ENCODE measurements at regions not wholly inside any gene's neighbourhood (a gene's known extent, or its start where the extent isn't known, plus 50 kb on each side); places are given as distances from the start of the nearest gene placed in this dataset.

DNA sequence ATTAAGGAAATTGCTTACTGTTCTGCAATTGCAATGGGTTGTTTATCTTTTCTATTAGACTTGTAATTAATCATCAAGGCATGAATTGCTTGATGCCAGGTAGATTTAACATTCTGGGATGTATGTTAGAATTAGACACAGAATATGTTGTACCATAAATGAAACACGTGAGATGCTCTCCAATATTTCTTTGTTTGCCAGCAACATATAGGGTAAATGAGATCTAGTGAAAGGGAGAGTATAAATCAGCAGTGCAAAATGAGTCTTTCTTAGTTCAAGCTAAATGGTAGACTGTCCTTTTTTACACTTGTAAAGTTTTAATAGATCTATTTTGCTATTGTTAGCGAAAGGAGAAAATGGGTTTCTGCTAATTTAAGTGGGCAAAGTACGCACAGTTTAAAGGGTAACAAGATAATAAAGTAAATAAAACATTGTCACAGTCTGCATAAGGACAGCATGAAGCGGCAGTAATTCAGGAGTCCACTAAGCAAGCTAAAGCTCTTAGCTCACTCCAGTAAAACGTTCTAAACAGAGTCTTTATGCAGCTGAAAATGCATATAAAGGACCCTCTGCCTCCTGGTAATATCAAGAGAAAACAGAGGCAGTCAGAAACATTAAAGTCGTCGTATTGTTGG is 1137.1 kb downstream of the OLFM4 start:
- DNase-seq (ENCODE audit: low spot score): no peak

DNA sequence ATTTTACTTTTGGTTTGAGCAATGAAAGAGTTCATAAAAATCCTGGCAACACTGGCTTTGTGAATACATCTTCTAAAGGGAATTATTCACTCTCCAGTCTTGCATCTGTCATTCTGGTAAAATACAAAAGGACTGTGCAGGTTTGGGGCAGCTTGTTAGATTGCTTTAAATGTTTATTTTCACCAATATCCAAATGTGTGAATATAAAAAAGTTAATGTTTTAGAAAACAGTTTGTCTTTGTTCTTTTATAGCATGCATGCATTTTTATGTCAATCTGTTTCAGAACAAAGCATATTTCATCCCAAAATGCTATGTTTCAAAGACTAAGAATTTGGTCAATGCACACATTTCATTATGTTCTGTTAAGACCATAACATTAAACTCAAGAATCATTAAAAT is 1145.4 kb downstream of the OLFM4 start:
- DNase-seq (ENCODE audit: low spot score): no peak

DNA sequence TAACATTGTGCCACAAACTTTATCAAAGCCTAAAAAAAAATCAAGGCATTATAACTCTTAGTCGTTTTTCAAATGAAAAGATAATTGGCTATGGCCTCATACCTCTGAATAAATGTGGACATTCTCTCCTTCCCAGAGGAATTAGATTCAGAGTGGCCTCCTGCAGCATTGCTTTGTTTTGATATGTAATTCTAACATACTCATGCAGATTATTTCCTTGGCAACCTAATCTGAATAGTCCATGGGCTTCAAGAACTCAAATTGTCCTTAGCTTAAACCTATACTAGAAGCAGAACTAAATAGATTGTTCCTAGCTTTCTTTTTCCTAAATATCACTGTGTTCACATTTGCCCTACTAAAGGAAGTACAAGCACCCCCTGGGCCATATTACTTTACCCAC is 1146.9 kb downstream of the OLFM4 start:
- no peak for DNase-seq (ENCODE audit: low spot score)

DNA sequence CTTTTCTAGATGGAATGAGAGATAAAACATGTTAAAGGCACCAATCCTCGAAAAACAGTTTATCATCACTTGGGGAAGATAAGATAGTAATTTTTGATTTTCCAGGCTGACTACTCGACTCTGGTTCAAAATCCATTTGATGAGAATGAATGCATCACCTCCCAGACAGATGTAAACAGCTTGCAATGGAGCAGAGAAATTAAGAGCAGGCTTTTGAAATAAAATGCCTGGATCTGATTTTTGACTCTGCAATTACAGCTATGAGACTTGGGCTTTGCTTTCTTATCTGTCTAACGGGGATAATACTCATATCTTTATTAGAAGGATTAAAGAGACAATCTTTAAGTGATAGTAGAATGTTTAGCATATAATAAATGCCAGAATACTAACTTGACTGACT is 1148.9 kb downstream of the OLFM4 start:
- DNase-seq (ENCODE audit: low spot score): no peak

DNA sequence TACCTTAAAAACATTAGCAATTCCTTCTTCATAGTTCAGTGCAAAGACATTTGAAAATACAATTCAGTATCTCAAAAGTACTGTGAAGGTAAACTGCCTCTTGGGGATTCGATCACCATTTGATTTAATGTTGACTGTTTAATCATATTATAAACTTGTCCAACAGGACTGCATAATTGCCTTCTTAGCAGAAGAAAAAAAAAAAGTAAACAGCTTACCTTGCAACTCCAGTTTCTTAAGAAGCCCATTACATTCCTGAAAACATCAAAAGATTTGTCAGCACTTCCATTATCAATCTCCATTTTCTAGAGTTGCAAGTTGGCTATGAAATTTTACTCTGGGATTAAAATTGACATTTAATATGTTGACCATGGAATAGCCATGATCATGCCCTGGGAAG is 1154.6 kb downstream of the OLFM4 start:
- DNase-seq (ENCODE audit: low spot score): no peak

DNA sequence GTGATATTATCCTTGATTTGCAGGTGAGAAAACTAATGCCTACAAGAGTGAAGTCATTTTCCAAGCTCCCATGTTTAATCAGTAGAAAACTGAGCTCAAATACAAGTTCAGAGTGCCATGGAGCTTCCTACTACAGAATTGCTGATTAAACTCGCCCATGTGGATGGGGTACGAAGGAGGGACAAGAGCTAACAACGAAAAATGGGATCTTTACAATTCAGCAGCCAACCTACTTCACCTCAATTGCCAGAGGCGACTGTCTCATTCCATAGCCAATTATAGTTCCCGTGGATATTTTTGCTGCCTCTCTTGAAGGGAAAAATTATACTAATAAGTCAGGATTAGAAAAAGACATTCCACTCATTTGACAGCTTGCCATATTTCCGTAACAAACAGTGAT is 1155.1 kb downstream of the OLFM4 start:
- no peak for DNase-seq (ENCODE audit: low spot score)

DNA sequence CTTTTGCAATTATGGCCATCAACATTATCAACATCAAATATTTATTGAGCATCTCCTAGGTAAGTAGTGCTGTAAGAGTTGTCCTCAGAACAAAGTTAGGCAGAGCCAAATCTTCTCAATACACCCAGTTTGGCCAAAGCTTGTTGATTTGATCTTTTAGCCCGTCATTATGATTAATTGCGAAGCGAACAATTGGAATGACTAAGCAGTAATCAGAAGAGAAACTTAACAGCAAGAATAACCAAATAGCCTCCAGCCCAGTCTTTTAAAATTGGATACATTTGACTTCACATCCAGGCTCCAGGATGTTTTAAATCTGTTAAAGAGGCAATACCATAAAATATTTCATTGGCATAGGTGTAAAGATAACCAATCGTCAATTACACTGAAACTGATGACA is 1156.0 kb downstream of the OLFM4 start:
- no peak for DNase-seq (ENCODE audit: low spot score)

DNA sequence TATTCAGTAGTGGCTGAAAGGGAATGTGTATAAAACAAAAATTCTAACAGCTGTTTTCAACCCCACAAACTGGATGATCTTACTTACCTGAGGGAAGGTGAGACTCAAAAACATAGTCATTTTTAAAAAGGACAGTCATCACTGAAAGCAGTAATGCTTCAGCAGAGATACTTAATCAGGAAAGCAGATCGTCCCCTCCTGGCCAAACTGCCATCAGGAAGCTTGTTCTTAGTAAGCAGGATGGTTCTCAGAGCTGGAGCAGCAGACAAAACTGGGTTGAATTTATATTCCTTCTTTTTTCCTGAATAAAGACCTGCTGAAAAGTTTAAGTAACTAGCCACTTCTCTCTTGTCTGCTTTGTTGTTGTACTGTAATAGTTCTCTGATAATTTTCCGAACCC is 1156.5 kb downstream of the OLFM4 start:
- DNase-seq (ENCODE audit: low spot score): no peak

DNA sequence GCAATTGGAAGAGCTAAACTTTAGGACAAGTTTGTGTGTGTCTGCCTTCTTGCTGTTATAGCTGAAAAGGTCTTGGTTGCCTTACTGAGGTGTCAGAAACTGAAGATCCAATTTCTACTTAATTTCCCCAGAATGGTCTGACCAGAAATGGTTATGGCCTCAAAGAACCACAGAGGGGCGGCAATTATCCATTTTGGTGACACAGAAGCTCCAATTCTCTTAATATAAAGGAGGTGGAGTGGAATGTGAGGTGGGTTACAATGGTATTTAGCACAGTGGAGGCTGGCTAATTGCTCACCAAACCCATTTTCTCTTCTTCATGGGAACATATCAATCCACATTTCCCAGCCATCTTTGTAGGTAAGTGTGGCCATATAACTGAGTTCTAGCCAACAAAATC is 1157.2 kb downstream of the OLFM4 start:
- no peak for DNase-seq (ENCODE audit: low spot score)

DNA sequence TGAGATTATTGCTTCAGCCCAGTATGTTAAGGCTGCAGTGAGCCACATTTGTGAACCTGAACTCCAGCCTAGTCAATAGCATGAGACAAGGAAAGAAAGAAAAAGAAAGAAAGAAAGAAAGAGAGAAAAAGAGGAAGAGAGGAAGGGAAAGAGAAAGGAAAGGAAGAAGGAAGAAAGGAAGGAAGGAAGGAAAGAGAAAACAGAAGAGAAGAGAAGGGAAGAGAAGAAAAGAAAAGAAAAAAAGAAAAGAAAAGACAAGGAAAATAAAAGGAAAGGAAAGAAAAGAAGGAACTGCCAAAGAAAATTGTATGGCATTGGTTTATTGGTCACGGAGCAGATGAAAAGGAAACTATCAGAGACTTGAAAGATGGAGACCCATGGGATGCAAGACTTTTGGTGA is 1158.8 kb downstream of the OLFM4 start:
- no peak for DNase-seq (ENCODE audit: low spot score)

DNA sequence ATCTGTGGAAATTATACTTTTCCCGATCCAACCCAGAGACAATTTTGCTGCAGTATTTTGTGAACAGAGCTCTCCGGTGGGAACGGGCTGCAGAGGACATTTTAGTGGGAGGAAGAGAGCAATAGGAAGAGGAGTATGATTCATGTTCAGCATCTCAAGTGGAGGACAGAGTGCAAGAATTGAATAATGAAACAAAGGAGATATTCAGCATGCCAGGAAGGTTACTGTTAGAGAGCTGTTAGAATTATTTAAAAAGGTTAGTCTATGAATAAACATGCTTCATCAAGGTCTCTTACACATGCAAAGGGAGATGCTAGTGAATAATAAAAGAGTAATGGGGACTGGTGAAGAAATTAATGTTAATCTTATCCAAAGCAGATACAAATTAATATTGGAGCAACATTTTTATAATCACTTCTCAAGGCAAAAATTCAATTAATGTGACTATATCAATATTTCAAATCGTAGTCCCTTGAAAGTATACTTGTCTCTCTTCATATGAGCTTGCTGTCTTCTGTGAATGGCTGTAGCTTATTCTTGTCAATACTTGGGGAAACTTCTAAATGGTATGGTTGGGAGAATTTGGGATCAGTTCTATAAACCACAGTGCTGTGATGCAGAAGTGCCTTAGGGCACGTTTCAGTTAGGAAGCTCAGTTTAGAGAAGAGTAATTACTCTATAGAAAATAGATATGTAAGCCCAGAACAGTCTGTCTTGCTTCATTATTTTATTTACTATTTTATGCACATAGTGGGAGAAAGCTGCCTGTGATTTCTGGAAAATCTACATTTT is 1165.8 kb downstream of the OLFM4 start:
- no peak for DNase-seq (ENCODE audit: low spot score)

DNA sequence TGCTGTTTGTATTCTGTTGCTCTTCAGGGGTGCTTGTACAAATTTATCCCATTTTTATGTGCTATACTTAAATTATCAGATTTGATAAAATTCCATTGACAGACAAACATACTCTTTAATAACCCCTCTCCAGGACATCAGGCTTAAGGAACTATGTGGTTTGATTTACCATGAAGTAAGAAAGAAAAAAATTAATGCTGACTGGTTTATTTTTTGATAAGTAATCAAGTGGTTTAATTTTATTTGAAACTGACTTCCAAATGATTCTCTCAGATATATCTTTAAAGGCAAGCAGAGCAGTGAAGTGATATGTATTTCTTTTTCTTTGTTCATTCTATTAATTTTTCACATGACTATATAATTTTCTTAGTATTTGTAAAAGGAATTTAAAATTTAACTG is 1168.1 kb downstream of the OLFM4 start:
- DNase-seq (ENCODE audit: low spot score): no peak

DNA sequence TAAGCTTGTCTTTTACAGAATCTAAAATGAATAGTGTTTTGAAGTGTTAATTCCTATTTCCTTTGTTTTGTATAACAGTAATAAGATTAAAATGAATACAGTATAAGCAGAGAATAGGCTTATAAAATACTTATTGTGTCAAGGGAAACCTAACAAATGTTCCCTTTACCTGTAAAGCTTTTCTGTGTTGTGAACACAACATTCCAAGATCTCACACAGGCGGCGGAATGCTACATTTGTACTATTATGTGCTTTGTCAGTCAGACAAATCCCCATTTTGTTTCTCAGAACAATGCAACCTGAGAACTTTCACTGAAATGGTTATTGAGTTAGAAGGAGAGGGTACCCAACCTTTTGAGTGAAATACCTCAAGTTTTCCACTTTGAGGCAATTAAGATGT is 1170.3 kb downstream of the OLFM4 start:
- no peak for DNase-seq (ENCODE audit: low spot score)

DNA sequence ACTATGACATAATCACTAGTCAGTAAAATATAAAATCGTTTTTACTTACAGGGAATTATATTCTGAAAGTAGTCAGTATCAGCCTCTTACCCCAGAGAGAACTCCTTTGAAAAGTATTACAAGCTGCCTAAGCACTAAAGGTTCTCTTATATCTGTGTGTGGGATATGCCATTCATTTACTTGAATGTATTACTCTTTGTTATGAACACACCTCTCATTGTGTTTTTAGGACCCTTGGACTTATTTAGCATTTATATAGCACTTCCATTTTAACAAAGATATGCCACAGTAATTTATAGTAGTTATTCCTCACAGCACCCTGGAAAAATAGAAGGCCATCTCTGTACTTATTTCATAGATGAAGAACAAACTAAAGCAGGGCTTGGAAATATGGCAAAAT is 1178.0 kb downstream of the OLFM4 start:
- DNase-seq (ENCODE audit: low spot score): no peak

DNA sequence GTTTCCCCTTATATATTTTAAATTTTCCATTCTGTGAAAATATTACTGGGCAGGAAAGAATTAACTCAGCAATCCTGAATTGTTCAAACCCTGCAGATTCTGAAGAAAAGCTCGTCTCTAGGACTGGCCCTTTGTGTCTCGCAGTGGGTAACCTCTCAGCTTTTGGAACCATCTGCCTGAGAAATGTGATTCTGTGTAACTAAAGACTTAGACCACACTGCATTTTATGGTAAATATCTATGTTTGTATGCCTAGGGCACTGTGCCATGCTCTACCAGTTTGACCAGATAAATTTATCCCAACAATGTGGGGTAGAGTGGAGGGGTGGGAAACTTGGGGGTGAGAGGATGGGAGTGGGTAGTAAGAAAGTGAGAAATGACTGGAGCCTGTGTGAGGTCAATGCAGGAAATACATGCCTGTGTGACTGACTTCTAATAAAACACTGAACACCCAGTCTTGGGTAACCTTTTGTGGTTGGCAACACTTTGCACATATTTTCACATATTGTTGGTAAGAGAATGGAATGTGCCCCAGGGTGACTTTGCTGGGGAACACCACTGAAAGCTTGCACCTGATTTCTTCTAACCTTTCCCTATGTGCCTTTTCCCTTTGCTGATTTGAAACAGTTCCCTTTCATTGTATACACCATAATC is 1181.9 kb downstream of the OLFM4 start:
- DNase-seq (ENCODE audit: low spot score): no peak

DNA sequence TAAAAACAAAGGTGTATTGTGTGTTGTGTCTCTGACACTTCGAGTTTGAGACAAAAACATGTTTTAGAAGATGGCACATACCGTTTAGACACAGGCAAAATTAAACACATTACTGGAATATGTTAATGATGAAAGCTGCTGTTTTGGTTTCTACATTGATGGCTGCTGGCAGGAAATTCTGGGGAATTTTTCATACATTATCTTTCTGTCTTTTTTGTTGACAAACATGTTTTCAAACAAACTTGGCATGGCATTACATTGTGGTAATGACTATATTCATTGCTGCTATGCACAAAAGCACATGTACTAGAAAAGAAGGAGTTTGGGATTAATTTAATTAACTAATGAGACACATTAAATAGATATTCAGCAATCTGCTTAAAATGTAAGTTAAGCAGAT is 1187.6 kb downstream of the OLFM4 start:
- no peak for DNase-seq (ENCODE audit: low spot score)

DNA sequence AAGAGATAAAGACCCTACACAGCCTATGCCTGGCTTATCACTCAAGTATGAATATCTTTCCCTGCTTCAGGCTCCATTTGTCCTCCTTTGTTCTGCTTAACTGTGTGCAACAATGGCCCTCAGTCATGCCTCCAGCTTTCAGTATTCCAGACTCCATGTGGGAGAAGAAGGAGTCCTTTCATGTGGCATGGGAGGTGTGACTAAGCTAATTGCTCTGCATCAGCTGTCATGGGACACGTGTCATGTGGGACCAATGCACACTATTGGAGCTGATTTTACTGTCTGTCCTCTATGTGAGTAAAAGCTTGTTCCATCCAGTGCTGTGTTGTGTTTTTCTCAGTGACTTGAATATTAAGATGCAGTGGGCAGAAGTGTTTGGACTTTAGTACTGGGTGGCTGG is 1198.3 kb downstream of the OLFM4 start:
- no peak for DNase-seq (ENCODE audit: low spot score)

DNA sequence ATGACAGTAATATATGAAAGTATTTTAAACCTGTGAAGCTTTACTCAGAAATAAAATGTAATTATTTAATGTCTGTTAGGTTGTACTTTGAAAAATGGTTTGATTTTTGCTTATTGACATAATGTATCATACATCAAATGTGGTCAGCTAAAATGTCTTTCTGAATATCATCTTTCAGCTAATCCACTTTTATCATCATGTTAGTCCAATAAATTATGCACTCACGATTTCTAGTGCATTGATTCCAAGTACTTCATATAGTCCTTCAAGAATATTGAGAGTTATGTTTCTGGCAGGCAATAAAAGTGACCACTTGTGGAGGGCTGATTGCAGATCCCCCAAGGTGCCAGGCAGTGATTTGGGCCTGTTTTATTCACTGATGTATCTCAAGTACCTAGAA is 1204.1 kb downstream of the OLFM4 start:
- DNase-seq (ENCODE audit: low spot score): no peak

DNA sequence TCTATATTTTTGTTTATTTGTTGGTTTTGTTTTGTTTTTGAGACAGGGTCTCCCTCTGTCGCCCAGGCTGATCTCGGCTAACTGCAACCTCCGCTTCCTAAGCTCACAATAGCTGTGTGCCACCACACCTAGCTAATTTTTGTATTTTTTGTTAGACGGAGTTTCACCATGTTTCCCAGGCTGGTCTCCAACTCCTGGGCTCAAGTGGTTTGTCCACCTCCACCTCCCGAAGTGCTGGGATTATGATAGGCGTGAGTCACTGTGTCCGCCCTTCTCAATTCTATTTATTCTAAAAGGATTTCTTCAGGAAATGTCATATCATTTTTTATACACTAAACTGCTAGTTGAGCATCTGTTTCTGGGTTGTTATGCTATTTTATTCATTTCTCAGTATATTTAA is 1206.0 kb downstream of the OLFM4 start:
- no peak for DNase-seq (ENCODE audit: low spot score)

DNA sequence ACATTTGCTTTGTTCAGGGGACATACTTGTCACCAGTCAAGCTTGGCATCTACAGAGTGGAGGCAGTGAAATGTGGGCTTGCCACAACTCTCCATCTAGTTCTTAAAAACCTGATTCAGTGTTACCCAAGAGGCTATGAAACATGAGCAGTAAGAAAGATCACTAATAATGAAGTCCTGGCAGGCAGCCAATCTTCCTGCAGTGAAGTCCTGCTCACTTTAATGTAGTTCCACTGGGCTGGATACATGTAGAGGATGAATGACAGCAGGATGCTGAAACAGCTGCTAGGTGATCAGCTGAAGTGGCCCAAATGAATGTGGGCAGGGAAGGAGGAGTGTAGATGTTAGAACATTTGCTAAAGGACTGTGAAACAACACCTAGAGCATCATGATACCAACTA is 1213.1 kb downstream of the OLFM4 start:
- DNase-seq (ENCODE audit: low spot score): no peak

DNA sequence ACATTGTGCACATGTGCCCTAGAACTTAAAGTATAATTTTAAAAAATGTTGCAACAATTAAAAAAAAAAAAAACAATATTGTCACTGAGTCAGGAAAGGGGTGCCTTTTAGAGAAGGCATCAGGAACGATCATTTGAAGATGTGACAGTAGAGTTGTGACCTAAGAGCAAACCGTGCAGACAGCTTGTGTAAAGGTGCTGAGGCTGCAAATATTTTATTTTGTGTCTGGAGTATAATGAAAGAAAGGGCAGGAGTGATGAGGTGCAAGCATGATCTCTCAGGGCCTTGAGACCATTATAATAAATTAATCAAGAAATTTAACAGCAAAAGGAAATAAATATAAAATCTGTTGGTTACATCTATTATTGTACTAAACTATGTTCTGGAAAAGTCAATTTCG is 1219.7 kb downstream of the OLFM4 start:
- no peak for DNase-seq (ENCODE audit: low spot score)

DNA sequence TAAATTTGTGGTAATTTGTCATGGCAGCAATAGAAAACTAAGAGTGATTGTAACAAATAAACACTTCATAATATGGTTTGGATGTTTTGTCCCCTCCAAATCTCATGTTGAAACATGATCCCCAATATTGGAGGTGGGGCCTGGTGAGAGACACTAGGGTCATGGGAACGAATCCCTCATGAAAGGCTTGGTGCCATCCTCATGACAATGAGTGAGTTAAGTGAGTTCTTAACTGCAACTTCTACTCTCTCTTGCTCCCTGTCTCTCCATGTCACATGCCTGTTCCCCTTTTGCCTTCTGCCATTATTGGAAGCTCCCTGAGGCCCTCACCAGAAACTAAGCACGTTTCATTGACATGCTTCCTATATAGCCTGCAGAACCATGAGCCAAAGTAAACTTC is 1233.2 kb downstream of the OLFM4 start:
- no peak for DNase-seq (ENCODE audit: low spot score)

DNA sequence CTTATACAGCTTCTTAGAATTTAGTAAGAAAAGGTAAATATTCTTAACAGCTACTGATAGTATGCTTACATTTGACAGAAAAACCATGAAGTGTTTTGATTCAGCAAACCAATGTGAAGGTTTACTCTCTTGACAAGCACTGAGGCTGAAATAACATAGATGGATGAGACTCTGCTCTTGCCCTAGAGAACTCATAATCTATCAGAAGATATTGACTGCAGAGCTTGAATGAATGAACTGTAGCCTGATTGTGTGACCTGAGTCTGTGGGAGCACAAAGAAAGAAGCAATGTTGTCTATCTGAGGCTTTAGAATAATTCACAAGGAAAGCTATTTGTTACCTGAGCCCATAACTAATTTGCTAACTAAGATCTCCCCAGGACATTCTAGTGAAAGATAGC is 1235.3 kb downstream of the OLFM4 start:
- DNase-seq (ENCODE audit: low spot score): no peak
